ENCODE measurements at regions not wholly inside any gene's neighbourhood (a gene's known extent, or its start where the extent isn't known, plus 50 kb on each side); places are given as distances from the start of the nearest gene placed in this dataset.

- peaks cover 15% of the 10 kb centered on the region for H3K9me1 ChIP-seq (ENCODE audit: insufficient read depth, low read length)
- ChIA-PET POLR2A (ENCODE audit: unreplicated experiment) (interaction anchor here (0.6 to 1.5 kb wide), 4 partner anchors 9 to 950 kb away, joined by 3 to 5 read pairs (median 4); partner anchors contain the start of gene ZBTB37), CTCF (interaction anchor here (1.2 to 1.6 kb wide), 3 partner anchors 10 to 199 kb away, joined by 3 to 8 read pairs (median 5); no protein-coding TSS in a partner anchor)
- no peak overlapping the region for H3K4me2 ChIP-seq (ENCODE audit: low read depth, low read length)
- H2BK120ac ChIP-seq (ENCODE audit: low read depth, low read length) = peak overlapping the region; percentile 99
- peak overlapping the region; percentile 97 for H2BK20ac ChIP-seq (ENCODE audit: low read depth, low read length)
- peak overlapping the region; percentile 100 for H2BK5ac ChIP-seq (ENCODE audit: low read depth, low read length, poor library complexity, severe bottlenecking)
- peak overlapping the region; percentile 100 for H3K18ac ChIP-seq (ENCODE audit: low read depth, low read length)
- BruUV-seq (replicated peaks) = no TSS peak
- no peak for TF ChIP-seq FOS (IDR thresholded peaks at IDR 0.05; ENCODE audit: low read depth, low read length)
- TF ChIP-seq MXI1 (IDR thresholded peaks at IDR 0.05; ENCODE audit: borderline replicate concordance, low read depth, low read length) = no peak
- TF ChIP-seq, protein P1, sequence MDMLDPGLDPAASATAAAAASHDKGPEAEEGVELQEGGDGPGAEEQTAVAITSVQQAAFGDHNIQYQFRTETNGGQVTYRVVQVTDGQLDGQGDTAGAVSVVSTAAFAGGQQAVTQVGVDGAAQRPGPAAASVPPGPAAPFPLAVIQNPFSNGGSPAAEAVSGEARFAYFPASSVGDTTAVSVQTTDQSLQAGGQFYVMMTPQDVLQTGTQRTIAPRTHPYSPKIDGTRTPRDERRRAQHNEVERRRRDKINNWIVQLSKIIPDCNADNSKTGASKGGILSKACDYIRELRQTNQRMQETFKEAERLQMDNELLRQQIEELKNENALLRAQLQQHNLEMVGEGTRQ (IDR thresholded peaks at IDR 0.05; ENCODE audit: low read depth, low read length) = no peak
- TF ChIP-seq POLR2A (IDR thresholded peaks at IDR 0.05; ENCODE audit: low read depth, low read length) = no peak
- no peak for TF ChIP-seq BHLHE40 (IDR thresholded peaks at IDR 0.05; ENCODE audit: low read depth, low read length)
- TF ChIP-seq CHD1 (IDR thresholded peaks at IDR 0.05; ENCODE audit: low read depth, low read length) = no peak
- TF ChIP-seq MAFK (IDR thresholded peaks at IDR 0.05; ENCODE audit: low read depth, low read length) = no peak
- TF ChIP-seq NFE2L2 (IDR thresholded peaks at IDR 0.05; ENCODE audit: low read depth, low read length) = no peak
- no peak for TF ChIP-seq SMC3 (IDR thresholded peaks at IDR 0.05; ENCODE audit: low read depth, low read length)
- no peak for TF ChIP-seq CEBPB (IDR thresholded peaks at IDR 0.05; ENCODE audit: low read depth, low read length)
- no peak for TF ChIP-seq MAZ (IDR thresholded peaks at IDR 0.05; ENCODE audit: borderline replicate concordance, low read depth, low read length)
- no peak for TF ChIP-seq RFX5 (IDR thresholded peaks at IDR 0.05; ENCODE audit: low read depth, low read length)
- TF ChIP-seq, protein P2, sequence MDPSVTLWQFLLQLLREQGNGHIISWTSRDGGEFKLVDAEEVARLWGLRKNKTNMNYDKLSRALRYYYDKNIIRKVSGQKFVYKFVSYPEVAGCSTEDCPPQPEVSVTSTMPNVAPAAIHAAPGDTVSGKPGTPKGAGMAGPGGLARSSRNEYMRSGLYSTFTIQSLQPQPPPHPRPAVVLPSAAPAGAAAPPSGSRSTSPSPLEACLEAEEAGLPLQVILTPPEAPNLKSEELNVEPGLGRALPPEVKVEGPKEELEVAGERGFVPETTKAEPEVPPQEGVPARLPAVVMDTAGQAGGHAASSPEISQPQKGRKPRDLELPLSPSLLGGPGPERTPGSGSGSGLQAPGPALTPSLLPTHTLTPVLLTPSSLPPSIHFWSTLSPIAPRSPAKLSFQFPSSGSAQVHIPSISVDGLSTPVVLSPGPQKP (IDR thresholded peaks at IDR 0.05; ENCODE audit: borderline replicate concordance, low read depth, low read length) = no peak
- no peak for TF ChIP-seq RAD21 (IDR thresholded peaks at IDR 0.05; ENCODE audit: low read length)
- TF ChIP-seq, protein P3, sequence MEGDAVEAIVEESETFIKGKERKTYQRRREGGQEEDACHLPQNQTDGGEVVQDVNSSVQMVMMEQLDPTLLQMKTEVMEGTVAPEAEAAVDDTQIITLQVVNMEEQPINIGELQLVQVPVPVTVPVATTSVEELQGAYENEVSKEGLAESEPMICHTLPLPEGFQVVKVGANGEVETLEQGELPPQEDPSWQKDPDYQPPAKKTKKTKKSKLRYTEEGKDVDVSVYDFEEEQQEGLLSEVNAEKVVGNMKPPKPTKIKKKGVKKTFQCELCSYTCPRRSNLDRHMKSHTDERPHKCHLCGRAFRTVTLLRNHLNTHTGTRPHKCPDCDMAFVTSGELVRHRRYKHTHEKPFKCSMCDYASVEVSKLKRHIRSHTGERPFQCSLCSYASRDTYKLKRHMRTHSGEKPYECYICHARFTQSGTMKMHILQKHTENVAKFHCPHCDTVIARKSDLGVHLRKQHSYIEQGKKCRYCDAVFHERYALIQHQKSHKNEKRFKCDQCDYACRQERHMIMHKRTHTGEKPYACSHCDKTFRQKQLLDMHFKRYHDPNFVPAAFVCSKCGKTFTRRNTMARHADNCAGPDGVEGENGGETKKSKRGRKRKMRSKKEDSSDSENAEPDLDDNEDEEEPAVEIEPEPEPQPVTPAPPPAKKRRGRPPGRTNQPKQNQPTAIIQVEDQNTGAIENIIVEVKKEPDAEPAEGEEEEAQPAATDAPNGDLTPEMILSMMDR (conservative IDR thresholded peaks at IDR 0.05; ENCODE audit: low read depth, low read length) = no peak
- TF ChIP-seq RCOR1 (IDR thresholded peaks at IDR 0.05; ENCODE audit: insufficient replicate concordance, low read length) = no peak
- no peaks in the 10 kb centered on the region for H3K27me3 ChIP-seq (ENCODE audit: control insufficient read depth, insufficient read depth, low read length)
- peak overlapping the region; percentile 90; the same call in 1 of the 2 replicates for H3K23ac ChIP-seq (ENCODE audit: low read depth, low read length)
- peaks cover 25% of the 10 kb centered on the region for H3K4me1 ChIP-seq (ENCODE audit: control insufficient read depth, insufficient read depth, low read length)
- dilution Hi-C loops (cut with HindIII; ENCODE audit: low sequenced_read_pairs, unreplicated experiment) (no loop called here), intact Hi-C loops (cut with micrococcal nuclease) (no loop called here), in situ Hi-C loops (cut with MboI; ENCODE audit: low sequenced_read_pairs) (no loop called here)
- H3K9me3 ChIP-seq (ENCODE audit: control insufficient read depth, insufficient read depth, low read length) = no peaks in the 10 kb centered on the region
- H3K36me3 ChIP-seq (ENCODE audit: control insufficient read depth, insufficient read depth, low read length) = no peaks in the 10 kb centered on the region
- no peak for ATAC-seq (ENCODE audit: low read depth)
- H3K4me3 ChIP-seq (ENCODE audit: insufficient read depth, low read depth, low read length) = no peak overlapping the region
- H2BK15ac ChIP-seq (ENCODE audit: low read depth, low read length) = peak overlapping the region; percentile 98
- H3K27ac ChIP-seq (ENCODE audit: insufficient read depth, low read length) = peak overlapping the region; percentile 93; the same call in 1 of the 2 replicates
- peaks cover 0 to 25% of the 10 kb centered on the region in 2 experiments; a peak in 2 of 4 replicates for H3K79me1 ChIP-seq (ENCODE audit: low read depth in 1 of 2, low read length in 2 of 2)
- peak overlapping the region; percentile 99 for H3K4ac ChIP-seq (ENCODE audit: low read depth, low read length)
- no peak overlapping the region for H2AFZ ChIP-seq (replicated peaks; ENCODE audit: low read length, poor library complexity)
- peak overlapping the region; percentile 99; the same call in 1 of the 2 replicates for H2AK5ac ChIP-seq (ENCODE audit: low read depth, low read length)
- peak overlapping the region; percentile 96 to 97 for H4K8ac ChIP-seq (ENCODE audit: low read depth in 2 of 2, low read length in 2 of 2)
- H4K20me1 ChIP-seq (ENCODE audit: insufficient read depth, low read length) = no peaks in the 10 kb centered on the region
- H3K9ac ChIP-seq (ENCODE audit: low read depth, low read length) = no peak overlapping the region
- H4K5ac ChIP-seq (ENCODE audit: low read depth, low read length) = peak overlapping the region; percentile 100; the same call in 1 of the 2 replicates
- no CpG with 5 or more reads among the region's 2 CpGs for WGBS, 2 experiments (ENCODE audit: extremely low coverage in 2 of 2, insufficient read length in 1 of 2)
- no peak overlapping the region for H2AK9ac ChIP-seq (replicated peaks; ENCODE audit: low read depth, low read length, poor library complexity)
- no peak for DNase-seq
- peak overlapping the region; percentile 93 for H3K14ac ChIP-seq (replicated peaks; ENCODE audit: low read depth, low read length)
- H4K91ac ChIP-seq (ENCODE audit: insufficient read depth, low read depth, low read length) = peak overlapping the region; percentile 99
- H3K56ac ChIP-seq (ENCODE audit: extremely low read depth, insufficient read depth, low read length) = peak overlapping the region; percentile 90
Measured at GRCh38 chr1:172918478-172918877, 132.3 kb downstream of the TNFSF18 start.

All from IMR-90 (cell line).